HK-2 (cell line): ENCODE measurements at regions not wholly inside any gene's neighbourhood (a gene's known extent, or its start where the extent isn't known, plus 50 kb on each side); places are given as distances from the start of the nearest gene placed in this dataset.
"Not testable (repeated sequence)": the region's sequence is repeated elsewhere in the genome, so short reads cannot be mapped to it uniquely, and the experiment has no call there.

ENCODE experiments used
- DNase-seq: peaks from one replicate; pipeline ENCODE4 v3.0.0-alpha.2; 2018; ENCODE audit not compliant: unreplicated experiment

GRCh38 chr5:101040002-101040401 is 136.9 kb upstream of the ST8SIA4 start:
- DNase-seq, result not testable (repeated sequence)

GRCh38 chr5:101036778-101037177 is 133.7 kb upstream of the ST8SIA4 start:
- DNase-seq, result no peak

- DNase-seq, result no peak
Observed at GRCh38 chr5:101035425-101035824, 132.3 kb upstream of the ST8SIA4 start.

GRCh38 chr5:101024299-101024698 is 121.2 kb upstream of the ST8SIA4 start:
- DNase-seq, result no peak

- no peak for DNase-seq
Observed at GRCh38 chr5:101018299-101018698, 115.2 kb upstream of the ST8SIA4 start.

- no peak for DNase-seq
Observed at GRCh38 chr5:101012880-101013279, 109.8 kb upstream of the ST8SIA4 start.

- DNase-seq, result no peak
Observed at GRCh38 chr5:101009758-101010519, 106.9 kb upstream of the ST8SIA4 start.

- no peak for DNase-seq
Observed at GRCh38 chr5:100992354-100992753, 89.3 kb upstream of the ST8SIA4 start.

- DNase-seq, result not testable (repeated sequence)
Observed at GRCh38 chr5:100983601-100984000, 80.5 kb upstream of the ST8SIA4 start.

GRCh38 chr5:100974082-100974481 is 71.0 kb upstream of the ST8SIA4 start:
- DNase-seq, result no peak

GRCh38 chr5:100970646-100971255 is 67.7 kb upstream of the ST8SIA4 start:
- no peak for DNase-seq

GRCh38 chr5:100965291-100965690 is 62.2 kb upstream of the ST8SIA4 start:
- DNase-seq, result no peak
